ENCODE measurements at regions not wholly inside any gene's neighbourhood (a gene's known extent, or its start where the extent isn't known, plus 50 kb on each side); places are given as distances from the start of the nearest gene placed in this dataset.

DNA sequence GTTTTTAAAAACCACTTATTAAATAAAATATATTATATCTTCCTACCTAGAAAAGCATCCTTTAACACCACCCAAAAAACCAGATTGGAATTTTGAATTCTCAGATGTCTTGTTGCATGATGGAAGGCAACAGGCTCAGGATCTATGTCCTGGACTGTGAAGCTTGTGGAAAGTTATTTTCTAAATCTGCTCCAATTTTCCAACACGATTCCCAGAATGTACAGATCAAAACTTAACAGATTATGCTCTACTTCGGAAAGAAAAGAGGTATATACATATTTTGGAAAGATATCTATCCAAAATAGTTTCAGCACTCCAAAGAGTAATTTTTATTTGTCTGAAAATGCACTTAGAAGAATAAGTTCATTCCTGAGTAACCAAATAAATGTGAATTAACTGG, 291.7 kb upstream of the EMCN start:
- no peak overlapping the region for H3K4me2 ChIP-seq
- H3K27ac ChIP-seq: no peak overlapping the region
- H3K9ac ChIP-seq: no peak overlapping the region
- no peaks in the 10 kb centered on the region for H4K20me1 ChIP-seq (ENCODE audit: insufficient read depth)
- H3K79me2 ChIP-seq (ENCODE audit: insufficient read depth, low read depth): no peaks in the 10 kb centered on the region
- no peak overlapping the region for H3K4me3 ChIP-seq (IDR thresholded peaks at IDR 0.05; ENCODE audit: insufficient read depth, low read depth, low read length)
- no peaks in the 10 kb centered on the region for H3K4me1 ChIP-seq (ENCODE audit: low read depth, poor library complexity, severe bottlenecking)
- TF ChIP-seq, protein P1, sequence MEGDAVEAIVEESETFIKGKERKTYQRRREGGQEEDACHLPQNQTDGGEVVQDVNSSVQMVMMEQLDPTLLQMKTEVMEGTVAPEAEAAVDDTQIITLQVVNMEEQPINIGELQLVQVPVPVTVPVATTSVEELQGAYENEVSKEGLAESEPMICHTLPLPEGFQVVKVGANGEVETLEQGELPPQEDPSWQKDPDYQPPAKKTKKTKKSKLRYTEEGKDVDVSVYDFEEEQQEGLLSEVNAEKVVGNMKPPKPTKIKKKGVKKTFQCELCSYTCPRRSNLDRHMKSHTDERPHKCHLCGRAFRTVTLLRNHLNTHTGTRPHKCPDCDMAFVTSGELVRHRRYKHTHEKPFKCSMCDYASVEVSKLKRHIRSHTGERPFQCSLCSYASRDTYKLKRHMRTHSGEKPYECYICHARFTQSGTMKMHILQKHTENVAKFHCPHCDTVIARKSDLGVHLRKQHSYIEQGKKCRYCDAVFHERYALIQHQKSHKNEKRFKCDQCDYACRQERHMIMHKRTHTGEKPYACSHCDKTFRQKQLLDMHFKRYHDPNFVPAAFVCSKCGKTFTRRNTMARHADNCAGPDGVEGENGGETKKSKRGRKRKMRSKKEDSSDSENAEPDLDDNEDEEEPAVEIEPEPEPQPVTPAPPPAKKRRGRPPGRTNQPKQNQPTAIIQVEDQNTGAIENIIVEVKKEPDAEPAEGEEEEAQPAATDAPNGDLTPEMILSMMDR (conservative IDR thresholded peaks at IDR 0.05; ENCODE audit: low read depth, low read length): no peak
- no peaks in the 10 kb centered on the region for H3K36me3 ChIP-seq (ENCODE audit: insufficient read depth)
- H3K27me3 ChIP-seq (ENCODE audit: insufficient read depth, low read depth): no peaks in the 10 kb centered on the region
- no peak overlapping the region for H2AFZ ChIP-seq (ENCODE audit: low read depth)

DNA sequence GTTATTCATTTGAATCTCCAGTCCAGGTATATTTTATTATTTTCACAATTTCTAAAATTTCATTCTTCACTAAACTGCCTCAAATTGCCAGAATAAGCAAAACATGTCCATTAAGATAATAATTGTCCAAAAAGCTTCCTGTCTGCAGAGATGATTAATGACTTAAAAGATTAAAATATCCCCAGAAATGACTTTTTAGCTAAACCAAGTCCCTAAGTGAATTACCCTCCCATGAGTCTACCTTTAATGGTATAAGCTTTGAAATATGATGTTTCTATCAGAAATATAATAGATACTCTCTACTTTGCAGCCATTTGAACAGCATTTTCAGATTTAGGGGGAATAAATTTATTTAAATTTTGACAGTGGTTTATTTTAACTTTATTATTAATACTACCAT, 289.2 kb upstream of the EMCN start:
- Histone ChIP-seq H3K4me3 (IDR thresholded peaks at IDR 0.05; ENCODE audit: insufficient read depth, low read depth, low read length) (no peak overlapping the region), H4K20me1 (ENCODE audit: insufficient read depth) (no peaks in the 10 kb centered on the region), H3K9ac (no peak overlapping the region), H3K4me1 (ENCODE audit: low read depth, poor library complexity, severe bottlenecking) (no peaks in the 10 kb centered on the region), H3K79me2 (ENCODE audit: insufficient read depth, low read depth) (no peaks in the 10 kb centered on the region), H2AFZ (ENCODE audit: low read depth) (no peak overlapping the region), H3K27me3 (ENCODE audit: insufficient read depth, low read depth) (no peaks in the 10 kb centered on the region), H3K27ac (no peak overlapping the region), H3K36me3 (ENCODE audit: insufficient read depth) (no peaks in the 10 kb centered on the region), H3K4me2 (no peak overlapping the region)
- TF ChIP-seq, protein P1 (conservative IDR thresholded peaks at IDR 0.05; ENCODE audit: low read depth, low read length): no peak

DNA sequence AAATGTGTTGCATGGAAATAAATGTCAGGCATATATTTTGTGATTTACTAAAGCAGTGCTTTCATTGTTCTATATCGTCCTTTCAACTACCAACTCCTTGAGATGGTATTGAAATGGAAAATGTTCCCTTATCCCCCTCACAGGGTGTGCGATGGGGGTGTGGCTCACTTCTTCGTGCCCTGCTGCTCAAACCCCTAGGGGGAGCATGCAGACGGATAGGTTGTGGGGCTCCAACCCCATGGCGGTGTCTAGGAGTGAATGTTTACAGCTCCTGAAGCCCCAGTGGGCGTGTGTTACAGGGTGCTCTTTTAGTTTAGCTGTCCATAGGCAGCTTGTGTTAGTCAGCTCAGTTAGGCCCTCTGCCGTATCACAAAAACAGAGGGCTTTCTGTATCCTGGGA, 287.7 kb upstream of the EMCN start:
- Histone ChIP-seq H4K20me1 (ENCODE audit: insufficient read depth) (no peaks in the 10 kb centered on the region), H2AFZ (ENCODE audit: low read depth) (no peak overlapping the region), H3K4me3 (IDR thresholded peaks at IDR 0.05; ENCODE audit: insufficient read depth, low read depth, low read length) (no peak overlapping the region), H3K27ac (no peak overlapping the region), H3K36me3 (ENCODE audit: insufficient read depth) (no peaks in the 10 kb centered on the region), H3K9ac (no peak overlapping the region), H3K27me3 (ENCODE audit: insufficient read depth, low read depth) (no peaks in the 10 kb centered on the region), H3K4me1 (ENCODE audit: low read depth, poor library complexity, severe bottlenecking) (peaks cover 1% of the 10 kb centered on the region), H3K4me2 (no peak overlapping the region), H3K79me2 (ENCODE audit: insufficient read depth, low read depth) (no peaks in the 10 kb centered on the region)
- TF ChIP-seq, protein P1 (conservative IDR thresholded peaks at IDR 0.05; ENCODE audit: low read depth, low read length): no peak

DNA sequence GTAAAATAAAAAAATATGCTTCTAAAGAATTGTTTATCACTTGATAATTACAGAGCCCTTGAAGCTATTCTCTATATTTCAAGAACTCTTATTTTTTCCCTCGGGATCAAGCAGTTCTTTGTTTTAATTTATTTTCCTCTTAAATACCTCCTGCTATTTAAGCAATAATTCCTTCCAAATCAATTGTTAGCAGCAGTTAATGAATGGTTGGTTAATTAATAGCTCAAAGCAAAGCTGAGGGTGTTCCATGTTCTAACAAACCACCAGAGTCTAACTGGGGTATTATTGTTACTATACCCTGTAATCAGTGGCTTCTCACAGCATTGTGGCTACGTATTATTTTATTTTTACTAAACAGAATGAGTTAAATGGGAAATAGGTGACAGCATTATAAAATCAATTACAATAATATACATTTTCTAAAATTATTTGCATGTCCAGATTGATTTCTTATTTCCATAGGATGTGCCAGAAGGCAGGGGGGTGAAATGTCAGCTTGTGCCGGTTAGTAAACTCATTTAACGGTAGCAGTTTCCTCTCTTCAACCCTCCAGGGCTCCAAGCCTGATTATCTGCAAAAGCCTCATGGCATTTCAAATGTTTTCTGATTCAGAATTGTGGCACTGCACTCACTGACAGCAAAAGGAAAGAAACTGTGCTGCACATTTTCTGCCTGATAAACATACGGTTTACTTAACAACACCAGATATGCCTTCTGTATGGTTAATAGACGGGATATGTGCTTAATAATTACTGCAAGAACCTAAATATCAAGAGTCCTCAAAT, 286.9 kb upstream of the EMCN start:
- Histone ChIP-seq H3K9ac (no peak overlapping the region), H3K4me3 (IDR thresholded peaks at IDR 0.05; ENCODE audit: insufficient read depth, low read depth, low read length) (no peak overlapping the region), H3K27ac (no peak overlapping the region), H3K36me3 (ENCODE audit: insufficient read depth) (no peaks in the 10 kb centered on the region), H3K79me2 (ENCODE audit: insufficient read depth, low read depth) (no peaks in the 10 kb centered on the region), H3K4me2 (no peak overlapping the region), H4K20me1 (ENCODE audit: insufficient read depth) (no peaks in the 10 kb centered on the region), H3K4me1 (ENCODE audit: low read depth, poor library complexity, severe bottlenecking) (peaks cover 7% of the 10 kb centered on the region), H2AFZ (ENCODE audit: low read depth) (no peak overlapping the region), H3K27me3 (ENCODE audit: insufficient read depth, low read depth) (no peaks in the 10 kb centered on the region)
- TF ChIP-seq, protein P1 (conservative IDR thresholded peaks at IDR 0.05; ENCODE audit: low read depth, low read length): no peak

Data from KMS-11 (cell line).